ENCODE measurements at regions not wholly inside any gene's neighbourhood (a gene's known extent, or its start where the extent isn't known, plus 50 kb on each side); places are given as distances from the start of the nearest gene placed in this dataset.
"Not testable (repeated sequence)": the region's sequence is repeated elsewhere in the genome, so short reads cannot be mapped to it uniquely, and the experiment has no call there.

DNA sequence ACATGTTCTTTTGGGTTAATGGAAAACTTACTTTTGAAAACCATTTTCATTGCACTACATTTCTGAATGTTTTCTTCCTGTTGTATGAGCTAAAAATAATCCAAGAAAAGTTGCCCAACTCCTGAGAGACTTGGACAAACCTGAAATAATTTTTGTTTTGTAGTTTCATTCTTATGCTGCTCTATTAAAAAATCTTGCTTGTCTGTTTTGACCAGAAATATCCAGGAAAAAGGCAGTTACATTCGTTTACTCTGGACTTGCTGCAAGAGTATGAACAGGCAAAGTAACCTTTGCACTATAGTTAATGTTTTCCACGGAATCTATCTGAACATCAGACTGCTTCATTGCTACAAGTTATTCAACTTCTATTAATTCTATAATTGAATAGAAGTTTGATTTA, 200.1 kb upstream of the DAB2 start:
- DNase-seq (ENCODE audit: low read depth): no peak

DNA sequence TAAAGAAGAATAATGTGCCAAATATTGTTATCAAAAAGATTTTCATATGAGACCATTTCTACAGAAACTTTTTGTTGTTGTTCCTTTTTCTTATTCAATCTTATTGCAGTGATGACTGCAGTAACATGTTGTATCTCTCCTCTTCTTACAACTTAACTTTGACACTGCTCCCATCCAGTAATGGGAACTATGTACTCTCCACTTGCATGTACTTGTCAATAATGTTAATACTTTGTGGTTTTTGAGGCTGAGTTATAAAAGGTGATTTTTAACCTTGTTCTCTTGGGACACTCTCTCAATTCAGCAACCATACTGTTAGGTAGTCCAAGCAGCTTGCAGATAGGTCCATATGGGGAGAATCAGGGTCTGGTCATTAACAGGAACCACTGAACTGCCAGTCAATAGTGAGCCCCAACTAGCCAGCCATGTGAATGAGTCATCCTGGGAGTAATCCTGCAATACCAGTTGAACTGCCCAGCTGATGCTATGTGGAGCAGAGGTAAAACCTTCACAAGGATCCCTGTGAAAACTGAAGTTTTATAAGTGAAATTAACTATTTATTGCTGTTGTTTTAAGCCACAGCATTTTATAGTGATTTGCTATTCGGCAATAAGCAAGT, 199.6 kb upstream of the DAB2 start:
- DNase-seq (ENCODE audit: low read depth): peak; percentile 45

DNA sequence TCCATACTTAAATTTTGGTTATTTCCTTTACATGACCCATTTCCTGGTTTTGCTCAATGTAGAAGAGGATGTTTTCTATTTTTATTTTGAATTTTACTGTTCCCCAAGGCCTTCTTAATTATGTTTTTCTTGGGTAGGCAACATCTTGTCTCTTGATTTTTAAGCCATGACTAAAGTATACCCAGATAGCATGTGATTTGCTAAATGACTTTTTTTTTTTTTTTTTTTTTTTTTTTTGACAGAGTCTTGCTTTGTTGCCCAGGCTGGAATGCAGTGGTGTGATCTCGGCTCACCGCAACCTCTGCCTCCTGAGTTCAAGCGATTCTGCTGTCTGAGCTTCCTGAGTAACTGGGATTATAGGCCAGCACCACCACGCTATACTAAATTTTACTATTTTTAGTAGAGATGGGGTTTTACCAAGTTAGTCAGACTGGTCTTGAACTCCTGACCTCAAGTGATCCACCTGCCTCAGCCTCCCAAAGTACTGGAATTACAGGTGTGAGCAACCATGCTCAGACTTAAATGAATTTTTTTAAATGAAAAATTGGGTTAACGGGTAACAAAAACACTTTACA, 198.6 kb upstream of the DAB2 start:
- DNase-seq (ENCODE audit: low read depth): no peak

DNA sequence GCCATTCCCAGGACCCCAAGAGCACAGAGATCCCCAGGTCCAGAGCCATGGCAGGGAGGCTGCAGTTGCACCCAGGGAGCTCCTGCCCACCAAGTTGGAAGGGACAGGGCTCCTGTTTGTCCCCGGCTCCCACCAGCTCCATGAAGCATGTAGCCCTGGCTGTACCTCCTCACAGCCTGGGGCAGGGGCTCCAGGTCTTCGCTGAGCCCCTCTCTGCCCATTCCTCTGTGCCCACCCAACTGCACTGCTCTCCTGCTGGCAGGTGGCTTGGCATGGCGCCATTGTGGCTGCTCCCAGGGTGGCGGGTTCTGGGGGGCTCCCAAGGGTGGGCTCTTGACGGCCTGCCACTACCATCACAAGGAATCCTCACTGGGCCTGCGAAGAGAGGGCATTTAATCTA, 197.5 kb upstream of the DAB2 start:
- DNase-seq (ENCODE audit: low read depth): no peak

DNA sequence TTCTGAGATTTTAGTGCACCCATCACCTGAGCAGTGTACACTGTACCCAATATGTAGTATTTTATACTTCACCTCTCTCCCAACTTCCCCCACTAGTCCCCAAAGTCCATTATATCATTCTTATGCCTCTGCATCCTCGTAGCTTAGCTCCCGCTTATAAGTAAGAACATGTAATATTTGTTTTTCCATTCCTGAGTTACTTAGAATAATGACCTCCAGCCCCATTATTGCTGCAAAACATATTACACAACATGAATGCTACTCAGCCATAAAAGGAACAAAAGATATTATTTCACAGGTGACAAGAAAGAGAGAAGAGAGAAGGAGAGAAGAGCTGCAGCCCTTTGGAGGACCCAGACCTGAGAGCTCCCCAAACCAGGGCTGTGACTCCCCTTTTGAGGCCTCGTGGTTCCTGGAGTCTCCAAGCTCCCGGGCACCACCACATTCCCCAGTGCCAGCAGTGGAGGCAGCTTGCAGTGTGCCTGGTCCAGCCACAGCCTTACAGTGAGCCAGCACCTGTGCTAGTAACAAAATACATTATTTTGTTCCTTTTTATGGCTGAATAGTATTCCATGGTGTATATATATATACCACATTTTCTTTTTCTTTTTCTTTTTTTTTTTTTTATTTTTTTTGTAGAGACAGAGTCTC, 194.5 kb upstream of the DAB2 start:
- DNase-seq (ENCODE audit: low read depth): no peak

DNA sequence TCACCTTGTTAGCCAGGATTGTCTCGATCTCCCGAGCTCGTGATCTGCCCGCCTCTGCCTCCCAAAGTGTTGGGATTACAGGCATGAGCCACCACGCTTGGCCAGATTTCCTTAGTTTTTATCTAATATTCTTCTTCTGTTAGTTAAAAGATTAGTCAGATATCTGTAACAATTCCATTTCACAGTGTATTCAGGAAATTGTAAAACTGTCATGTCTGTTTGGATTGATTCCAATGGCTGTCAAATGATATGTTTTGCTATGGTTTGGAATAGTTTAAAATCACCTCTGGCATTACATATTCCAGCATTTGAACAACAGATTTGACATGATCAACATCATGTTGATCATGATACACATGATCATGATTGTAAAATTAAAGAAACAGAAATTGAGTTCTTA, 193.6 kb upstream of the DAB2 start:
- no peak for DNase-seq (ENCODE audit: low read depth)

DNA sequence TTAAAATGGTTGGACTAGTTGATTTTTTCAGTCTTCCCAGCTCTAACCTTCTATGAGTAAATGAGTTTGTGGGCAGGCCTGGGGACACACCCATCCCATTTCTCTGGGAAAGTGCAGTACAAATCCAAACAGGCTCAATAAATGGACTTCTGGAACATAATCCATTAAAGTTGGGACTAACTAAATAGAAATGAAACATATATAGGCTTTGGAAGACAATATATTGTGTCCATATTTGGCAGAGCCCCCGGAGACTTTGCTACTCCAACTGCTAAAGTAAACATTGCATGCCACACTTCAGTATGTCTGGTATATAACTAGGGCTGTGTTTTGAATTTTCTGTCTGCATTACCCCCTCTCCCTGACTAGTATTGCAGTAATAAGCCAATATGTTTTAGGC, 191.4 kb upstream of the DAB2 start:
- no peak for DNase-seq (ENCODE audit: low read depth)

DNA sequence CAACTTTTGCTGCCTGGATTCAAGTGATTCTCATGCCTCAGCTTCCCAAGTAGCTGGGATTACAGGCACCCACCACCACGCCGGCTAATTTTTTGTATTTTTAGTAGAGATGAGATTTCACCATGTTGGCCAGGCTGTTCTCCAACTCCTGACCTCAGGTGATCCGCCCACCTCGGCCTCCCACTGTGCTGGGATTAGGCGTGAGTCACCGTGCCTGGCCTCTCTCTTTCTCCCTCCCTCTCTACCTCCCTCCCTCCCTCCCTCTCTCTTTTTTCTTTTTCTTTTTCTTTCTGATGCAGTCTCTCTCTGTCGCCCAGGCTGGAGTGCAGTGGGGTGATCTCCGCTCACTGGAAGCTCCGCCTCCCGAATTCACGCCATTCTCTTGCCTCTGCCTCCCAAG, 186.3 kb upstream of the DAB2 start:
- not testable (repeated sequence) for DNase-seq (ENCODE audit: low read depth)

DNA sequence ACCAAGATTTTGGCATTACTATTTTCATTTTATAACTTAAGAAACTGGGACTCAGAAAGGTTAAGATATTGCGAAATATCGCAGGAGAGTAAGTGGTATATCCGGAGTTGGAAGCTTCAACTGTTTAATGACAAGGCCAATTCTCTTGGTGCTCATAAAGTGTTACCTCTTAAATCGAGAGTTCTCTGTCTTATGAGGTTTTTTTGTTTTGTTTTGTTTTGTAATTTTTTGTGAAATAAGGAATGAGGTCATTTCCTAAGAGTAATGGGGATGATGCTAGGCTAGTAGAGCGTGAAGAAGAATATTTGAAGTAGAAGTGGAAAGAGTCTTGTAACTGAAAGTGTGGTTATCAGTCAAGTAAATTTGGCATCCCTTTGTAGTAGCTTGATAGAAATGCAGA, 183.2 kb upstream of the DAB2 start:
- no peak for DNase-seq (ENCODE audit: low read depth)

DNA sequence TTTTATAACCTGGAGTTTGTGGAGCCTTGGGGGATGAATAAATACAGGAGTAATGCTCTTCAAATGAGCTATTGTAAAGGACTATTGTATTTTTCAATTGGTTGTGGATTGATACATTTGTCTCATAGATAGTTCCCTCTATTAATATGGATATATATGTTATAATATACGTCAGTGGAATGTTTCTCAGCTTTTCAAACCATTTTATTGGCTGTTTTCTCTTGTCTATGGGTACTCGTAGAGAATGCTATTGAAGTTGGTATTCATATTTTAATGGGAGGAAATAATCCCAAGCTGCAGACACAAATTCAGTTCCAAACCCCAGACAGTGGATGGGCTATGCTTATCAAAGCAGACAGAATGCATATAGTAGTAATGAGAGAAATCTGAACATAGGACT, 181.8 kb upstream of the DAB2 start:
- no peak for DNase-seq (ENCODE audit: low read depth)

DNA sequence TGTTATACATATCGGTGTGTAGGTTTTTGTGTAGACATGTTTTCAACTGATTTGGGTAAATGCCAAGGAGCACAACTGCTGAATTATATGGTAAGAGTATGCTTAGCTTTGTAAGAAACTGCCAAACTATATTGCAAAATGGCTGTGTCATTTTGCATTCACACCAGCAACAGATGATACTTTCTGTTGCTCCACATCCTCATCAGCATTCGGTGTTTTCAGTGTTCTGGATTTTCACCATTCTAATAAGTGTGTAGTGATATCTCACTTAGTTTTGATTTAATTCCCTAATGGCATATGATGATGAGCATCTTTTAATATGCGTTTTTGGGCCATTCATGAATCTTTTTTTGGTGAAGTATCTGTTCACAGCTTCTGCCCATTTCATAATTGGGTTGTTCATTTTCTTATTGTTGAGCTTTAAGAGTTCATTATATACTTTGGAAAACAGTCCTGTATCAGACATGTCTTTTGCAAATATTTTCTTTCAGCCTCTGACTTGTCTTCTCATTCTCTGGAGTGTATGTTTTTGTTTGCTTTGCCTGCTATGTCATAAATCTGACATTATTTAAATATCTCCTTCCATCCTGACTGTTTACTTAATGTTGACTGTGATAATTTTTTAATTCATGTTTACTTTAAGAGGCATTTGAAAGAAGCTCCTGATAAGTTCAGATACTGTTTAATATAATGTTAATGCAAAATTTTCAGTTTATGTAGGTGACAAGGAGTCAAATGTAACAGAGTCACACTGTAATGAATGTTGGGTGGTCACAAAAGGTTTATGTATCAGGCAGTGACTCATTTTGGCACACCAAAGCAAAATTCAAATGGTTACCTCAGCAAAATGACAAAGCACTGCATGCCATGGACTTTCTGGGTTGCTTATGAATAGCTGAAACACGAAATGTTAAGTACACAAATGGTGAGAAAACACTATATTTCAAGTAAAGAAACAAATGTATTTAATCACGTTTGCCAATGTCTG, 181.1 kb upstream of the DAB2 start:
- peak; percentile 25 for DNase-seq (ENCODE audit: low read depth)

DNA sequence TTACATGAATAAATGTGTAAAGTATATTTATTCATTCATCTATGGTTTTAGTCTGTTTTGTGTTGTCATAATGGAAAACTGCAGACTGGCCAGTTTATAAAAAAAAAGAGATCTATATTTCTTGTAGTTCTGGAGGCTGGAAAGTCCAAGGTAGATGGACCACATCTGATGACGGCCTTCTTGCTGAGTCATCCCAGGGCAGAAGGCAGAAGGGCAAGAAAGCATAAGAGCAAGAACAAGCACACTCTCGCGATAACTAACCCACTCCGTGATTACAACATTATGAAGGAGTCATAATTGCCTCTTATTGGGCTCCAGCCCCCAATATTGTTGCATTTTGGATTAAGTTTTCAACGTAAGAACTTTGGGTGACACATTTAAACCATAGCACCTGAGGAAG, 180.4 kb upstream of the DAB2 start:
- DNase-seq (ENCODE audit: low read depth): no peak

DNA sequence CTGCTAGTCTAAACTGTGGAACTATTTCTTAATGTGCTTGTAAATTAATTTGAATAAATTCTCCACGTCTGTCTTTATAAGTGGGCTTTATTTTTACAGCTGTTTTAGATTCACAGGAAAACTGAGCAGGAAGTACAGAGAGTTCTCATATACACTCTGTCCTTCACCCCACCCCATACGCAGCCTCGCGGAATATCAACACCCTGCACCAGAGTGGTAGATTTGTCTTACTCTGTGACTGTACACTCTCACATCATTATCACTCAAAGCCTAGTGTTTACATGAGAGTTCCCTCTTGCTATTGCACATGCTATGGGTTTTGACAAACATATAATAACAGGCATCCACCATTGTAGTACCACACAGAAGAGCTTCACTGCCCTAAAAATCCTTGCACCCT, 179.7 kb upstream of the DAB2 start:
- DNase-seq (ENCODE audit: low read depth): no peak

DNA sequence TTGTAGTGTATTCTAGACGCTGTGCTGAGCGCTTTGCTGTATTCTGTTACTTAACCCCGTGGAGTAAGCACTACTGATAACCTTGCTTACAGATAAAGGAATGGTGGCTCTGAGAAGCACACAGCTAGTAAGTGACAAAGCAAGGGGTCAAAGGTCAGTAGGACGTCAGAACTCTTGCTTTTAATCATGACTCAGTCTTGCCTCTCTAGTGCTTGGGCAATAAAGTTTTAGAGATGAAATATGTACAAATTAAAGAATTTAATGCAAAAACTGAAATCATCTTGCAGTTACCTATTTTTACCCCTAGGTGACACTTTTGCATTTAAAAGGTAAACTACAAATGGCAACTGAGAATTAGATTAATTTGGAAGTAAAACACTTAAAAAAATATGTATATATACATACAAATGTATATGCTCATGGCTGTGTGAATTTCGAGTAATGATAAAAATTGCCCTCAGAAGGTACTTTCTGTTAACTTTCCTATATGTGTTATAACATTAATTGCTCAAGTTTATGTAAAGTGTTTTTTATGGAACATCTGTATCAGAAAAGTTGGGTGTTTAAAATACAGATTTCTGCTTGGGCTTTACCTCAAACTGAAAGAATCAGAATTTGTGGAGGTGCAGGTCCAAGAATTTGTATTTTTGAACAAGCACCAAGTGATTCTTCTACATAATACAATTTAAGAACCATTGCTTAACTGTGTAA, 175.1 kb upstream of the DAB2 start:
- peak; percentile 41 for DNase-seq (ENCODE audit: low read depth)

DNA sequence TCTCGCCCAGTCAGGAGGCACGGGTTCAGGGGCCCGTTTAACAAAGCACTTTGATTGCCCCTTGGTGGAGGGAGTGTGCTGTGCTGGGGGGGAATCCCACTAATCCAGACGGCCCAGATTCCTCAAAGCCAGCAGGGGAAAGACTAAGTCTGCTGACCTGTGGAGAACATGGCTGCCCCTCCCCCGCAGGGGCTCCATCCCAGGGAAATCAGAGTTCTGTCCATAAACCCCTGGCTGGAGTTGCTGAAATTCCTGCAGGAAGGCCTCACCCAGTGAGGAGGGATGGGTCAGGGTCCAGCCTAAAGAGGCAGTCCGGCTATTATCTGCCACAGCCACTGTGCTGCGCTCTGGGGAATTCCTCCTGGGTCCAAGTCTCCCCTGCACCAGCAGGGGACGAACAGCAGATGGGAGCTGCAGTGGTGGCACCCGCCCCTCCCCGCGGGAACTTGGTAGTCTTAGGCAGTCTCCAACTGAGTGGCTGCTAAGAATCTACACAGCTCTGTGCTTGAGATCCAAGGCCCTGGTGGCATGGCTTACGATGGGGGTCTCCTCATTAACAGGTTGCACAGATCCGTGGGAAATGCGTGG, 174.0 kb upstream of the DAB2 start:
- no peak for DNase-seq (ENCODE audit: low read depth)

DNA sequence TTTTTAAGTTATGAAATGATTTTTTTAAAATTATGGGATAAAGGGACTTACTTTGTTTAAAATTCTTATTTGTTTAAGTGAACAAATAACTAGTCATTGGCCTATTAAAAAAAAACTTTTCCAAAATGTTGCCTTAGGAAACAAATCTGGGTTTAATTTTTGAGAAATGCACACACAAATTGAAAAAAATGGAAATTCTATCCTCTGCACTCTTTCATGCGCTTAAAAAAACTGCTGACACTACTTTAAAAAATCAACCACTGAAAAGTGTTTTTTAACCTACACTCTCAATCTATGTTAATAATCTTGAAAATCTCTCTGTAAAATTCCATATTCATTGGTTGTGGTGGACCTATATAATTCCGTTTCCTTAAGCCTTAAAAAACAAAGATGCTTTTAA, 163.4 kb upstream of the DAB2 start:
- no peak for DNase-seq (ENCODE audit: low read depth)

DNA sequence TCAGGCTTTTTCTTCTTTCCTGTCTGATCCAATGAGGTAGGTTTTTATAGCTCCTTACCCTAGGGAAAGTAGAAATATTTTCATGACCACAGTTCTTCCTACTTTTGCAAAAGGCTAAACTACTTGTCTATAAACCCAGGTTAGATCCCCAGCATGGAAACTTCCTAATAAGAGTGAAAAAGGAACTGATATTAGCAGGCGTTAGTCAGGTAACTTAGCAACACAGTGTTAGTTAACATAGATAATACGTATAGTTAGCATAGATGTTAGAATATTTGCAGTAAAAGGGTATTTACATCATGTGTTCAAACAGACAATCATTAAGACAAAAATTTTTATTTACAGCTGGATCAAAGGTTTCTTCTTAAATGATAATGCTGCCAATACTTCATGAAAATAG, 162.9 kb upstream of the DAB2 start:
- no peak for DNase-seq (ENCODE audit: low read depth)

DNA sequence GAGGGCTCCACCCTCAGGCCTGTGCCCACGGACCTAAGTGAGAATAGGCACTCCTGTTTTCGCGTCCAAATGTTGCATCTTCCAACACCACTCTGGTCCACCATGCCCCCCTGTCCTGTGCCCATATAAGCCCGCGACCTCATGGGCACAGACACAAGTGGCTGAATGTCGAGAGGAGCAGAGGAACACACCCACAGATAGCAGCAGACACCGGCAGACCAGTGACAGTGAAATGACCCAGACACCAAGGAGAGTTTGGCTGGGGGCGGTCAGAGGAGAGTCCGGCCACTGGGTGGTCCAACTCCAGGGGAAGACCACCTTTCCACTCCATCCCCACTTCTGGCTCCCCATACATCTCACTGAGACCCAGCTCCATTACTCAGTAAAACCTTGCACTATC, 161.4 kb upstream of the DAB2 start:
- no peak for DNase-seq (ENCODE audit: low read depth)

DNA sequence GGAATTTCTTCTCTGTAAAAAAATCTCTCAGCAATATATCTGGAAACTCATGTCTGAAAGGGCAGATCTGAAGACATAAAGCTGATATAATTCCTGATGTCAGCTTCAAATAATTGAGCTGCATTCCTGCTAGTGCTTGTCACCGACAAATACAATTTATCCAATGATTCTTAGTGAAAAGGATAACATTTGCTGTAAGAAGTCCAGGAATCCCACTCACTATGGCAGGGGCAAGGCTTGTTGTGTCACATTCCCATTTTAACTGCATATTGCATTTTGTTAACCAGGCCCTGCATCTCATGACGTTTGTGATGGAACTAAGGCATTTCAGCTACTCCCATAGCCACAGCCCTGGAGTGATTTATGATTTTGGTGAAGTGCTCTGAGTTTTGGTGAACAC, 160.1 kb upstream of the DAB2 start:
- peak; percentile 26 for DNase-seq (ENCODE audit: low read depth)

DNA sequence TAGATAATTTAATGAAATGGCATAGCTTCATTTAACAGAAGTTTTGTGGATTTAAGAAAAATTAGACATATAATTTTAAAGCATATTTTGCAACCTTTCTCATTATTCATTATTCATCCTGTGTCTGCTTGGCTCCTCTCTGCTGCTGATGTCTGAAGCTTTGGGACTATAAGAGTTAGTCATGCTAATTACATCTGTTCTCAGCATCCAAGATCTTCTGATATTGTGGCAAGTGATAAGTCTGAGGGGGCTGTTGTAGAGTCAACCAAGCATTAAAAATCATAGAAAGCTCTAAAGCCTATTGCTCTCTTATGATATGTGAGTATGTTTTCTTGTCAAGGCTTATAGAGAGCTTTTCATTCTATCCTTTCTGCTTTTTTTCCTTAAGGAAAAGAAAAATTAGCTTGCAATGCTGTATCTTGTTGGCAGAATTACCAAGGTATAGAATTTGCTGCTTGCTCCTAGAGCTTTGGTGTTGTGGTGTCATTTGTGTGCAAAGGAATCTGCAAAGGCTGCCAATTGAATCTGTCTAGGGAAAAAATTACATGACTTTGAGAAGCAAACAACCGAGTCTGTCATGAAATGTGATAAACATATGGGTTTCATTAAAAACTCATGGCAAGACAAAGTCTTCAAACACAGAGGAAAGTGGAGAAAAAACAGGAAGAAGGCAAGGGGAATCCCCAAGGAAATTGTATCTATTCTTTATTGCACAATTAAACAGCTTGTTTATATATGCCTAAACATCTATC, 156.1 kb upstream of the DAB2 start:
- DNase-seq (ENCODE audit: low read depth): peak; percentile 49

Measured in myocyte (in vitro differentiated cells).